Kidney (tissue), 13 donors: ENCODE measurements at regions not wholly inside any gene's neighbourhood (a gene's known extent, or its start where the extent isn't known, plus 50 kb on each side); places are given as distances from the start of the nearest gene placed in this dataset.

Source experiments
- DNase-seq, 5 donors: peaks; one replicate each; pipeline ENCODE4 v3.0.0-alpha.2; 2013 to 2020
- FAIRE-seq: peaks from 2 replicates; lab custom pipeline; 2012; peaks lifted over from hg19 to GRCh38; lab: Jason Lieb, UNC
- H3K27ac ChIP-seq, 2 donors: one replicate each; pipeline ENCODE4 v1.7.0; 2013; ENCODE audit warnings: low read depth in 2 of 2, low read length in 2 of 2, inconsistent platforms in 1 of 2
- H3K27me3 ChIP-seq: one replicate; pipeline ENCODE4 v1.7.1; 2013; ENCODE audit warnings: low read length, inconsistent platforms; ENCODE audit not compliant: control insufficient read depth, insufficient read depth
- H3K36me3 ChIP-seq, 3 donors: one replicate each; pipeline versions ENCODE4 v1.7.0 to v1.7.1; 2013; ENCODE audit warnings: low read length in 3 of 3, control low read depth in 1 of 3, inconsistent platforms in 1 of 3; ENCODE audit not compliant: insufficient read depth in 3 of 3, control insufficient read depth in 2 of 3
- H3K4me1 ChIP-seq, 3 donors: one replicate each; pipeline versions ENCODE4 v1.7.0 to v1.7.1; 2013; ENCODE audit warnings: low read length in 3 of 3, inconsistent platforms in 1 of 3, low read depth in 1 of 3; ENCODE audit not compliant: control insufficient read depth in 2 of 3, insufficient read depth in 2 of 3
- H3K4me3 ChIP-seq, 3 donors: one replicate each; pipeline versions ENCODE4 v1.7.0 to v1.8.1; 2013; ENCODE audit warnings: low read length in 3 of 3, control low read depth in 1 of 3, inconsistent platforms in 1 of 3
- H3K9ac ChIP-seq, 3 donors: one replicate each; pipeline versions ENCODE4 v1.7.0 to v1.7.1; 2013; ENCODE audit warnings: low read length in 3 of 3, control low read depth in 1 of 3, inconsistent platforms in 1 of 3
- H3K9me3 ChIP-seq, 3 donors: one replicate each; pipeline versions ENCODE4 v1.7.0 to v1.7.1; 2013; ENCODE audit warnings: low read length in 3 of 3, control low read depth in 1 of 3, inconsistent platforms in 1 of 3; ENCODE audit not compliant: control insufficient read depth in 2 of 3, insufficient read depth in 1 of 3
- CTCF ChIP-seq: IDR thresholded peaks from 3 replicates; pipeline ENCODE4 v1.5.1; 2012; ENCODE audit warnings: mild to moderate bottlenecking, moderate library complexity, borderline replicate concordance; ENCODE audit not compliant: insufficient read depth; ENCODE audit errors: extremely low read depth
- intact Hi-C: fragments of 100-400 bp; cut with DNase I; formaldehyde crosslinking; loops from one replicate; pipeline ENCODE4 v1.11.1; 2022
- donor health status: control.
- donor health status: control.
- donor health status: control.
- donor health status: control.
- donor health status: control.
- donor health status: DM: yes; HTN: yes; CAD: no.
- donor health status: Normal renal cell carcinoma (clear cell type).

GRCh38 chr13:90752070-90752469, 595.4 kb upstream of the MIR17HG start:
- intact Hi-C loops, result no loop called here
- DNase-seq (no peak), FAIRE-seq (no peak)
- Histone ChIP-seq H3K9me3 (no peaks in the 10 kb centered on the region), H3K4me3 (no peak overlapping the region), H3K36me3 (no peaks in the 10 kb centered on the region), H3K27me3 (no peaks in the 10 kb centered on the region), H3K4me1 (peaks cover 0 to under 1% (median 0%) of the 10 kb centered on the region in 3 donors), H3K9ac (no peak overlapping the region), H3K27ac (no peak overlapping the region)
- TF ChIP-seq CTCF, result no peak

- Histone ChIP-seq H3K9ac (no peak overlapping the region), H3K4me3 (no peak overlapping the region), H3K4me1 (peaks cover 0 to 2% (median 0%) of the 10 kb centered on the region in 3 donors), H3K27ac (no peak overlapping the region), H3K36me3 (no peaks in the 10 kb centered on the region), H3K27me3 (no peaks in the 10 kb centered on the region), H3K9me3 (no peaks in the 10 kb centered on the region)
- FAIRE-seq (no peak), DNase-seq (no peak)
- intact Hi-C loops, result no loop called here
- no peak for TF ChIP-seq CTCF
Observed at GRCh38 chr13:90757127-90757680, 590.3 kb upstream of the MIR17HG start.

GRCh38 chr13:90760639-90761038, 586.8 kb upstream of the MIR17HG start:
- no peak overlapping the region for H3K9ac ChIP-seq
- intact Hi-C loops, result no loop called here
- TF ChIP-seq CTCF, result no peak
- H3K36me3 ChIP-seq, result no peaks in the 10 kb centered on the region
- H3K4me3 ChIP-seq, result no peak overlapping the region
- FAIRE-seq, result no peak
- no peak for DNase-seq
- H3K4me1 ChIP-seq, result peaks cover 0 to 2% (median 0%) of the 10 kb centered on the region in 3 donors
- H3K27me3 ChIP-seq, result no peaks in the 10 kb centered on the region
- H3K27ac ChIP-seq, result no peak overlapping the region
- no peaks in the 10 kb centered on the region for H3K9me3 ChIP-seq

GRCh38 chr13:90763476-90764150, 583.9 kb upstream of the MIR17HG start:
- no peaks in the 10 kb centered on the region for H3K36me3 ChIP-seq
- TF ChIP-seq CTCF, result no peak
- no peaks in the 10 kb centered on the region for H3K27me3 ChIP-seq
- no peak overlapping the region for H3K27ac ChIP-seq
- intact Hi-C loops, result no loop called here
- no peak for FAIRE-seq
- H3K9ac ChIP-seq, result no peak overlapping the region
- DNase-seq, result peak in 1 of 5 donors; percentile 35
- no peaks in the 10 kb centered on the region for H3K9me3 ChIP-seq
- H3K4me3 ChIP-seq, result no peak overlapping the region
- no peaks in the 10 kb centered on the region for H3K4me1 ChIP-seq
